ENCODE measurements at regions not wholly inside any gene's neighbourhood (a gene's known extent, or its start where the extent isn't known, plus 50 kb on each side); places are given as distances from the start of the nearest gene placed in this dataset.

GRCh38 chr16:27730661-27731210 is 180.8 kb downstream of the KATNIP start:
- Mint-ChIP-seq H3K4me3 (no peak overlapping the region), H3K27ac (peak overlapping the region; percentile 5), H3K27me3 (no peaks in the 10 kb centered on the region), H3K9me3 (no peaks in the 10 kb centered on the region), H3K36me3 (ENCODE audit: low read depth) (no peaks in the 10 kb centered on the region), H3K4me1 (ENCODE audit: low read depth) (no peaks in the 10 kb centered on the region)
- no peak for ATAC-seq
- no peak for DNase-seq
- ChIA-PET POLR2A (interaction anchor here (1.3 kb wide), 1 partner anchor 16 kb away, joined by 3 read pairs; no protein-coding TSS in a partner anchor), CTCF (no interaction called here)
- TF ChIP-seq CTCF (IDR thresholded peaks at IDR 0.05) = no peak
- intact Hi-C loops (cut with micrococcal nuclease) = no loop called here

- no peak for TF ChIP-seq CTCF (IDR thresholded peaks at IDR 0.05)
- no peak for DNase-seq
- Mint-ChIP-seq H3K36me3 (ENCODE audit: low read depth) (peaks cover 5% of the 10 kb centered on the region), H3K27me3 (no peaks in the 10 kb centered on the region), H3K9me3 (no peaks in the 10 kb centered on the region), H3K4me1 (ENCODE audit: low read depth) (no peaks in the 10 kb centered on the region), H3K4me3 (no peak overlapping the region), H3K27ac (no peak overlapping the region)
- intact Hi-C loops (cut with micrococcal nuclease) = no loop called here
- ChIA-PET CTCF (interaction anchor here (1.0 to 1.6 kb wide), 2 partner anchors 13 to 17 kb away, joined by 3 read pairs; no protein-coding TSS in a partner anchor), POLR2A (no interaction called here)
- no peak for ATAC-seq
Observed at GRCh38 chr16:27735031-27735430, 185.1 kb downstream of the KATNIP start.

DNA sequence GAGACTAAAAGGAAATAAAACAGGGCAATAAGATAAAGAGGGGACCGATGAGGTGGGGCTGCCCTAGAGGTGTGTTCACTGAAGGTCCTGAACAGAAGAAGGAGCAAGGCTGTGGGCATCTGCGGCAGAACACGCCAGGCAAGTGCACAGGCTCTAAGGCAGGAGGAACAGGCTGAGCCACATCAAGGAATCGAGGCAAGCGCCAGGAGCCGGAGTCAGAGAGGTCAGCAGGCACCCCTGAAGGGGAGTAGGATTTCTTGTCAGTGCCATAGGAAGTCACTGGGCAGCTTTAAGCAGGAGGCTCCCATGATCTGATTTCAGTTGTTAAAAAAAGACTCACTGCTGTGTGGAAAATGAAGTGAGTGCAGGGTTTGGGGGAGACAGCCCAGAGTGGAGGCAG is 186.5 kb downstream of the KATNIP start:
- no peaks in the 10 kb centered on the region for H3K4me1 Mint-ChIP-seq (ENCODE audit: low read depth)
- intact Hi-C loops (cut with micrococcal nuclease) = no loop called here
- no peak overlapping the region for H3K4me3 Mint-ChIP-seq
- DNase-seq = no peak
- no peak for TF ChIP-seq CTCF (IDR thresholded peaks at IDR 0.05)
- no peaks in the 10 kb centered on the region for H3K27me3 Mint-ChIP-seq
- peaks cover 5% of the 10 kb centered on the region for H3K36me3 Mint-ChIP-seq (ENCODE audit: low read depth)
- POLR2A ChIA-PET = no interaction called here
- no peak overlapping the region for H3K27ac Mint-ChIP-seq
- ATAC-seq = no peak
- no peaks in the 10 kb centered on the region for H3K9me3 Mint-ChIP-seq
- CTCF ChIA-PET = no interaction called here

DNA sequence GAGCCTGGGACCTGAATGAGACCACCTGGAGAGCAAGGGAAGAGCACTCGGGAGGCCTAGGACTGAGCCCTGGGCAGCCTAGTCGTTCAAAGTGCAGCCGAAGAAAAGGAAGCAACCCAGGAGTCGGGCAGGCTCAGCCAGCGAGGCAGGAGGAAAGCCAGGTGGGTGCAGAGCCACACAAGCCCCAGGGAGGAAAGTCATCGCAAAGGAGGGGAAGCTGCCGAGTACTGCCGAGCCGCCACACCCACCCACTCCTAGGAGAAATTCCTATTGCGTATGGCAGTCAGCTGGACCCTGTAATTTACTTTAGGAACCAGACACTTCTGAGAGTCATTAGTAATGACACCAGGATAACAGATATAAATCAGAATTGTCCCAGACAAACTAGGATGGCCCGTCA is 187.6 kb downstream of the KATNIP start:
- Mint-ChIP-seq H3K4me1 (ENCODE audit: low read depth) (no peaks in the 10 kb centered on the region), H3K4me3 (no peak overlapping the region), H3K27ac (no peak overlapping the region), H3K27me3 (no peaks in the 10 kb centered on the region), H3K36me3 (ENCODE audit: low read depth) (peaks cover 7% of the 10 kb centered on the region), H3K9me3 (no peaks in the 10 kb centered on the region)
- ChIA-PET CTCF (no interaction called here), POLR2A (no interaction called here)
- TF ChIP-seq CTCF (IDR thresholded peaks at IDR 0.05) = no peak
- intact Hi-C loops (cut with micrococcal nuclease) = no loop called here
- ATAC-seq (no peak), DNase-seq (no peak)
